ENCODE measurements at regions not wholly inside any gene's neighbourhood (a gene's known extent, or its start where the extent isn't known, plus 50 kb on each side); places are given as distances from the start of the nearest gene placed in this dataset.

DNA sequence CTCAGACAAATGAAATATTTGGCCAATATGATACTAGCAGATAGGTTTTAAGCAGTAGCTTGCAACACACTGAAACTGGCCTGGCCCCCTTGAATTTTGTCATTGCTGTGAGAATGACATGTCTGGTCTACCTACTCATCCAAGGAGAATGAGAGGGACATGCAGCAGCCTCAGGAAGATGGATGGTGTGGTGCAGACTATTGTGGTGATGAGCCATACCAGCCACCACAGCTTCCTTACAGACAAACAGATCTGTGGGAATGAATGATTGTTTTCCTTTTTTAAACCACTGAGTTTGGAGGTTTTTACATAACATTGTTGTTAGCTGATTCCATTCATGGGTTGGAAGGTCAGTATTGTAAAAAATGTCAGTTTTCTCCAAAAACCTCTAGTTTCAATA is 133.7 kb upstream of the POU1F1 start:
- TF ChIP-seq, protein P1, sequence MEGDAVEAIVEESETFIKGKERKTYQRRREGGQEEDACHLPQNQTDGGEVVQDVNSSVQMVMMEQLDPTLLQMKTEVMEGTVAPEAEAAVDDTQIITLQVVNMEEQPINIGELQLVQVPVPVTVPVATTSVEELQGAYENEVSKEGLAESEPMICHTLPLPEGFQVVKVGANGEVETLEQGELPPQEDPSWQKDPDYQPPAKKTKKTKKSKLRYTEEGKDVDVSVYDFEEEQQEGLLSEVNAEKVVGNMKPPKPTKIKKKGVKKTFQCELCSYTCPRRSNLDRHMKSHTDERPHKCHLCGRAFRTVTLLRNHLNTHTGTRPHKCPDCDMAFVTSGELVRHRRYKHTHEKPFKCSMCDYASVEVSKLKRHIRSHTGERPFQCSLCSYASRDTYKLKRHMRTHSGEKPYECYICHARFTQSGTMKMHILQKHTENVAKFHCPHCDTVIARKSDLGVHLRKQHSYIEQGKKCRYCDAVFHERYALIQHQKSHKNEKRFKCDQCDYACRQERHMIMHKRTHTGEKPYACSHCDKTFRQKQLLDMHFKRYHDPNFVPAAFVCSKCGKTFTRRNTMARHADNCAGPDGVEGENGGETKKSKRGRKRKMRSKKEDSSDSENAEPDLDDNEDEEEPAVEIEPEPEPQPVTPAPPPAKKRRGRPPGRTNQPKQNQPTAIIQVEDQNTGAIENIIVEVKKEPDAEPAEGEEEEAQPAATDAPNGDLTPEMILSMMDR (IDR thresholded peaks at IDR 0.05): no peak
- TF ChIP-seq POLR2A (IDR thresholded peaks at IDR 0.05): no peak
